SK-N-SH treated with all-trans-retinoic acid at 6 μM for 48 hours (cell line): ENCODE measurements at regions not wholly inside any gene's neighbourhood (a gene's known extent, or its start where the extent isn't known, plus 50 kb on each side); places are given as distances from the start of the nearest gene placed in this dataset.

ENCODE experiments used
- ATAC-seq: fragments of 200-7000 bp; cut with Tn5 transposase; 3 replicates; pipeline ENCODE4 v1.9.1; 2020; ENCODE audit warnings: mild to moderate bottlenecking, moderate library complexity
- ARNTL ChIP-seq: fragments of 450-650 bp; formaldehyde crosslinking; IDR thresholded peaks from 2 replicates; pipeline ENCODE4 v1.5.0; 2020; ENCODE audit warnings: low read depth, mild to moderate bottlenecking, moderate library complexity, borderline replicate concordance
- BACH2 ChIP-seq: fragments of 250-450 bp; sonication (Bioruptor Pico); IDR thresholded peaks from 2 replicates; pipeline ENCODE4 v1.9.0; 2021; ENCODE audit warnings: mild to moderate bottlenecking, borderline replicate concordance
- CREB5 ChIP-seq: fragments of 250-450 bp; sonication (Bioruptor Pico); IDR thresholded peaks from 2 replicates; pipeline ENCODE4 v1.5.1; 2020; ENCODE audit warnings: low read depth, mild to moderate bottlenecking, moderate library complexity
- CSDC2 ChIP-seq: fragments of 250-450 bp; sonication (Bioruptor Pico); IDR thresholded peaks from 2 replicates; pipeline ENCODE4 v1.5.0; 2020; ENCODE audit warnings: mild to moderate bottlenecking, moderate library complexity
- CSRNP3 ChIP-seq: fragments of 250-450 bp; sonication (Bioruptor Pico); IDR thresholded peaks from 2 replicates; pipeline ENCODE4 v1.5.1; 2021; ENCODE audit warnings: mild to moderate bottlenecking, moderate library complexity
- GLIS3 ChIP-seq: fragments of 250-450 bp; sonication (Bioruptor Pico); IDR thresholded peaks from 2 replicates; pipeline ENCODE4 v1.5.0; 2020; ENCODE audit warnings: mild to moderate bottlenecking, moderate library complexity
- ISL1 ChIP-seq: fragments of 250-450 bp; sonication (Bioruptor Pico); IDR thresholded peaks from 2 replicates; pipeline ENCODE4 v2.1.2; 2022; ENCODE audit warnings: mild to moderate bottlenecking, moderate library complexity
- OSR1 ChIP-seq: fragments of 250-450 bp; sonication (Bioruptor Pico); IDR thresholded peaks from 2 replicates; pipeline ENCODE4 v1.8.0; 2022; ENCODE audit warnings: moderate library complexity, mild to moderate bottlenecking, inconsistent platforms
- PATZ1 ChIP-seq: fragments of 250-450 bp; sonication (Bioruptor Pico); IDR thresholded peaks from 2 replicates; pipeline ENCODE4 v1.8.0; 2020; ENCODE audit warnings: mild to moderate bottlenecking, moderate library complexity, borderline replicate concordance
- POU6F1 ChIP-seq: fragments of 250-450 bp; sonication (Bioruptor Pico); IDR thresholded peaks from 2 replicates; pipeline ENCODE4 v1.8.0; 2021; ENCODE audit warnings: low read depth, mild to moderate bottlenecking, moderate library complexity, borderline replicate concordance
- PPARA ChIP-seq: fragments of 250-450 bp; sonication (Bioruptor Pico); IDR thresholded peaks from 2 replicates; pipeline ENCODE4 v1.5.0; 2020; ENCODE audit warnings: mild to moderate bottlenecking, borderline replicate concordance
- SNAI2 ChIP-seq: fragments of 250-450 bp; sonication (Bioruptor Pico); IDR thresholded peaks from 2 replicates; pipeline ENCODE4 v1.5.0; 2020; ENCODE audit warnings: mild to moderate bottlenecking, moderate library complexity
- TCF4 ChIP-seq: fragments of 250-450 bp; sonication (Bioruptor Pico); IDR thresholded peaks from 2 replicates; pipeline ENCODE4 v1.8.0; 2021; ENCODE audit warnings: mild to moderate bottlenecking, moderate library complexity, borderline replicate concordance
- TOX ChIP-seq: fragments of 250-450 bp; sonication (Bioruptor Pico); IDR thresholded peaks from 2 replicates; pipeline ENCODE4 v1.8.0; 2021; ENCODE audit warnings: mild to moderate bottlenecking, moderate library complexity, borderline replicate concordance
- TSHZ2 ChIP-seq: fragments of 250-450 bp; sonication (Bioruptor Pico); IDR thresholded peaks from 2 replicates; pipeline ENCODE4 v1.5.0; 2020; ENCODE audit warnings: mild to moderate bottlenecking, moderate library complexity
- ZC3H10 ChIP-seq: fragments of 250-450 bp; sonication (Bioruptor Pico); IDR thresholded peaks from 2 replicates; pipeline ENCODE4 v1.5.1; 2021; ENCODE audit warnings: mild to moderate bottlenecking, moderate library complexity
- ZFP3 ChIP-seq: fragments of 250-450 bp; sonication (Bioruptor Pico); IDR thresholded peaks from 2 replicates; pipeline ENCODE4 v1.5.0; 2020; ENCODE audit warnings: mild to moderate bottlenecking, moderate library complexity
- ZFP30 ChIP-seq: fragments of 450-650 bp; formaldehyde crosslinking; IDR thresholded peaks from 2 replicates; pipeline ENCODE4 v1.5.0; 2022; ENCODE audit warnings: mild to moderate bottlenecking, moderate library complexity
- ZNF565 ChIP-seq: fragments of 450-650 bp; formaldehyde crosslinking; conservative IDR thresholded peaks from 2 replicates; pipeline ENCODE4 v1.5.0; 2020; ENCODE audit warnings: low read depth, mild to moderate bottlenecking, moderate library complexity
- ZNF70 ChIP-seq: fragments of 450-650 bp; formaldehyde crosslinking; IDR thresholded peaks from 2 replicates; pipeline ENCODE4 v1.5.0; 2020; ENCODE audit warnings: mild to moderate bottlenecking, moderate library complexity

GRCh38 chr17:71302721-71303549 lies 817.9 kb upstream of the SOX9 start:
- no peak for ATAC-seq
- TF ChIP-seq TCF4 (CRISPR knock-in tag) (no peak), ZNF565 (CRISPR knock-in tag) (no peak), BACH2 (CRISPR knock-in tag) (no peak), SNAI2 (CRISPR knock-in tag) (no peak), ZFP30 (CRISPR knock-in tag) (no peak), ISL1 (CRISPR knock-in tag) (no peak), ZFP3 (CRISPR knock-in tag) (no peak), ZNF70 (CRISPR knock-in tag) (no peak), ARNTL (CRISPR knock-in tag) (no peak)

- no peak for ATAC-seq
- TF ChIP-seq PPARA (no peak), TSHZ2 (CRISPR knock-in tag) (no peak), PATZ1 (CRISPR knock-in tag) (no peak), ZC3H10 (no peak), ZFP30 (CRISPR knock-in tag) (no peak), CREB5 (no peak), OSR1 (CRISPR knock-in tag) (no peak), BACH2 (CRISPR knock-in tag) (no peak), ZFP3 (CRISPR knock-in tag) (no peak), POU6F1 (CRISPR knock-in tag) (no peak), SNAI2 (CRISPR knock-in tag) (no peak)
These were observed 816.2 kb upstream of the SOX9 start for GRCh38 chr17:71304498-71305158.

GRCh38 chr17:71313866-71314265 lies 807.0 kb upstream of the SOX9 start:
- no peak for ATAC-seq
- TF ChIP-seq ARNTL (CRISPR knock-in tag), result no peak
- TF ChIP-seq TCF4 (CRISPR knock-in tag), result no peak
- TF ChIP-seq GLIS3 (CRISPR knock-in tag), result no peak
- TF ChIP-seq CSRNP3 (CRISPR knock-in tag), result no peak
- no peak for TF ChIP-seq SNAI2 (CRISPR knock-in tag)
- TF ChIP-seq POU6F1 (CRISPR knock-in tag), result no peak
- TF ChIP-seq ZNF70 (CRISPR knock-in tag), result no peak
- TF ChIP-seq ZC3H10, result no peak
- no peak for TF ChIP-seq CSDC2 (CRISPR knock-in tag)
- no peak for TF ChIP-seq TOX (CRISPR knock-in tag)
- TF ChIP-seq ZFP30 (CRISPR knock-in tag), result no peak
- no peak for TF ChIP-seq TSHZ2 (CRISPR knock-in tag)
